ENCODE measurements at regions not wholly inside any gene's neighbourhood (a gene's known extent, or its start where the extent isn't known, plus 50 kb on each side); places are given as distances from the start of the nearest gene placed in this dataset.

- TF ChIP-seq CTCF (IDR thresholded peaks at IDR 0.05; ENCODE audit: extremely low read depth, insufficient read depth, missing control alignments): no peak
- no peak for DNase-seq (ENCODE audit: low spot score)
- in situ Hi-C loops (cut with MboI; ENCODE audit: low pct_unique_long_range_greater_than_20kb, low sequenced_read_pairs, unreplicated experiment): no loop called here
These were observed 264.5 kb downstream of the PREX1 start for GRCh38 chr20:48563191-48563870.

GRCh38 chr20:48562586-48563116 lies 265.1 kb downstream of the PREX1 start:
- no peak for TF ChIP-seq CTCF (IDR thresholded peaks at IDR 0.05; ENCODE audit: extremely low read depth, insufficient read depth, missing control alignments)
- in situ Hi-C loops (cut with MboI; ENCODE audit: low pct_unique_long_range_greater_than_20kb, low sequenced_read_pairs, unreplicated experiment): no loop called here
- DNase-seq (ENCODE audit: low spot score): no peak

GRCh38 chr20:48558906-48559305 lies 268.9 kb downstream of the PREX1 start:
- in situ Hi-C loops (cut with MboI; ENCODE audit: low pct_unique_long_range_greater_than_20kb, low sequenced_read_pairs, unreplicated experiment): no loop called here
- DNase-seq (ENCODE audit: low spot score): no peak

DNA sequence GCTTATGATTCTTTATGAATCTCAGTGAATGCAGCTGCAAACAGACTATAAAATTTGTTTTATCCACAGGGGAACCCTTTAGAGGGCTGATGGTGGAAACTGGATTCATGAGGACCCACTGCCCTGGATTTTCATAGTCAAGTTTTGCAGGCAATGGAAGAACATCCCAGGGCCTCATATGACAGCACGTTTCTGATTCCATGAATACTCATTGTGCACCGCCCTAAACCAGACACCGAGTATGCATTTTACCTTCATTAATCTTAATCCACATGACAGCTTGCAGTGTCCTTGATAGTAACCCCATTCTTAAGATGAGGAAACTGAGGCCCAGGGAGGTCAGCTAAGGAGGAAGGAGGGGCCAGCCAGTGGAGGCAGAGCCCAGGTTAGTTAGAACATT lies 270.4 kb downstream of the PREX1 start:
- in situ Hi-C loops (cut with MboI; ENCODE audit: low pct_unique_long_range_greater_than_20kb, low sequenced_read_pairs, unreplicated experiment): no loop called here
- DNase-seq (ENCODE audit: low spot score): no peak
- TF ChIP-seq CTCF (IDR thresholded peaks at IDR 0.05; ENCODE audit: extremely low read depth, insufficient read depth, missing control alignments): no peak

More at GRCh38 chr20:48558906-48559305, 268.9 kb downstream of the PREX1 start:
- TF ChIP-seq CTCF (IDR thresholded peaks at IDR 0.05; ENCODE audit: extremely low read depth, insufficient read depth, missing control alignments): no peak

GRCh38 chr20:48556956-48557355 lies 270.8 kb downstream of the PREX1 start:
- no peak for DNase-seq (ENCODE audit: low spot score)
- TF ChIP-seq CTCF (IDR thresholded peaks at IDR 0.05; ENCODE audit: extremely low read depth, insufficient read depth, missing control alignments): no peak
- in situ Hi-C loops (cut with MboI; ENCODE audit: low pct_unique_long_range_greater_than_20kb, low sequenced_read_pairs, unreplicated experiment): no loop called here

DNA sequence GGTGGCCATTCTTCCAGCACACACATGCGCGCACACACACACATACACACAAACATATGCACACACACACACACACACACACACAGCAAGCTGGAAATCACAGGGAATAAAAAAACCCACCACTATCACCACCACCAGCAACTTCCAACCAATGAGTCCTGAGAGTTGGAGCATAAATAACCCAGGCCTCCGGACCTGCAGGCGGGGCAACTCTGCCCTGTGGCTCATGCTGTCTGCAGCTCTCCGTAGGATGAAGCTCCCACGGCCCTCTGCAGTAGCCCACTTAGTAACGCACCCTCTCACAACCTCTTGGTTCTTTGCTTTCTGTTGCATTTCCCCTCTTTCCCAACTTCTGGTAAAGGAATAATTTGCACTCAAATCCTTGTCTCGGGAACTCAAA lies 275.2 kb downstream of the PREX1 start:
- in situ Hi-C loops (cut with MboI; ENCODE audit: low pct_unique_long_range_greater_than_20kb, low sequenced_read_pairs, unreplicated experiment): no loop called here
- TF ChIP-seq CTCF (IDR thresholded peaks at IDR 0.05; ENCODE audit: extremely low read depth, insufficient read depth, missing control alignments): no peak
- no peak for DNase-seq (ENCODE audit: low spot score)
